ENCODE measurements at regions not wholly inside any gene's neighbourhood (a gene's known extent, or its start where the extent isn't known, plus 50 kb on each side); places are given as distances from the start of the nearest gene placed in this dataset.

DNA sequence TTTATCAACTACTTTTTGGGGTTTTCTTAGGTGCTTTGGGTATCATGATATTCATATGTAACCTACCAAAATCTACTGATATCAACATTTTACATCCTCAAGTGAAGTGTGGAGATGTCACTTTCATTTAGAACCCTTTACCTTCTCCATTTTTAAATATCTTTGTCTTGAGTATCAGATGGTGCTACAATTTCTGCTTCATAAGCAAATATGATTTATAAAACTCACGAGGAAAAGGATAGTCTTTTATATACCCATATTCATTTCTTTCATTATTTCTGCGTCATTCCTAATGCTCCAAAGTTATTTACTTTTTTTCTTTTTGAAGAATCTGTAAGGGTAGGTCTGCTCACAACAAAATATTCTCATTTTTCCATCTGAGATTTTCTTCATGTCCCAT is 991.7 kb downstream of the CDH11 start:
- TF ChIP-seq POLR2A (IDR thresholded peaks at IDR 0.05) (no peak), CTCF (IDR thresholded peaks at IDR 0.05) (no peak)
